HCT116 (cell line): ENCODE measurements at regions not wholly inside any gene's neighbourhood (a gene's known extent, or its start where the extent isn't known, plus 50 kb on each side); places are given as distances from the start of the nearest gene placed in this dataset.

ENCODE experiments used
- ATAC-seq: fragments of 200-7000 bp; cut with Tn5 transposase; 2 replicates; pipeline ENCODE4 v1.9.1; 2020; ENCODE audit warnings: mild to moderate bottlenecking, moderate library complexity
- BruUV-seq: library from RNA; stranded (reverse); fragments of 400-500 nt; replicated peaks from 2 replicates; lab custom pipeline; 2021; lab: Mats Ljungman, UMichigan
- CTCF ChIA-PET: fragments of 300-600 bp; sonication (Branson Sonifier 250); formaldehyde crosslinking; loops from one replicate; lab custom pipeline; 2021; ENCODE audit warnings: antibody characterized with exemption; lab: Charles Lee
- POLR2A ChIA-PET: fragments of 300-600, 350-600 bp; sonication (Branson Sonifier 250); formaldehyde crosslinking; loops from one replicate; lab custom pipeline; 2021; ENCODE audit warnings: antibody characterized with exemption; lab: Charles Lee
- RAD21 ChIA-PET, 2 experiments: fragments of 300-600 bp; sonication (Branson Sonifier 250); formaldehyde crosslinking; loops; one replicate each; lab custom pipeline; 2023; ENCODE audit warnings: low total read pairs in 2 of 2; ENCODE audit not compliant: uncharacterized antibody in 2 of 2, unreplicated experiment in 2 of 2, low non-redundant PET in 1 of 2; lab: Charles Lee
- DNase-seq: peaks from one replicate; pipeline ENCODE4 v3.0.0-alpha.2; 2010; ENCODE audit warnings: low read depth, low spot score
- H2AFZ ChIP-seq: fragments of 200-600 bp; shearing (Covaris generic), sonication (generic); 2 replicates; pipeline ENCODE4 v1.6.1; 2017; ENCODE audit warnings: low read depth, mixed run types, mixed read lengths, antibody characterized with exemption, low read length; ENCODE audit not compliant: poor library complexity, severe bottlenecking
- H3K27ac ChIP-seq: 2 replicates; pipeline ENCODE4 v1.5.1; 2012; ENCODE audit warnings: low read depth, low read length
- H3K27me3 ChIP-seq: fragments of 200-600 bp; sonication (generic); 2 replicates; pipeline ENCODE4 v1.6.1; 2016; ENCODE audit warnings: mixed run types, low read length, mixed read lengths; ENCODE audit not compliant: insufficient read depth
- H3K36me3 ChIP-seq, 2 experiments: fragments of 200-500 bp in 1 of 2; fragments of 200-600 bp in 1 of 2; sonication (Bioruptor generic) in 1 of 2; sonication (generic) in 1 of 2; 2 replicates each; pipeline versions ENCODE4 v1.5.1 to v1.6.1; 2014 to 2016; ENCODE audit warnings: low read length in 2 of 2, inconsistent platforms in 1 of 2, mixed read lengths in 1 of 2, mixed run types in 1 of 2; ENCODE audit not compliant: insufficient read depth in 2 of 2, control insufficient read depth in 1 of 2
- H3K4me1 ChIP-seq, 2 experiments: fragments of 200-600 bp in 1 of 2; sonication (generic) in 1 of 2; 2 replicates each; pipeline versions ENCODE4 v1.5.1 to v1.6.1; 2012 to 2017; ENCODE audit warnings: low read length in 2 of 2, inconsistent platforms in 1 of 2, mild to moderate bottlenecking in 1 of 2, mixed read lengths in 1 of 2, mixed run types in 1 of 2, moderate library complexity in 1 of 2; ENCODE audit not compliant: insufficient read depth in 2 of 2, control insufficient read depth in 1 of 2
- H3K4me2 ChIP-seq: fragments of 200-600 bp; sonication (generic); 2 replicates; pipeline ENCODE4 v1.6.1; 2017; ENCODE audit warnings: mixed run types, low read length, mixed read lengths
- H3K4me3 ChIP-seq, 2 experiments: fragments of 200-600 bp in 1 of 2; sonication (generic) in 1 of 2; replicated peaks in 1 of 2; 2 replicates each; pipeline ENCODE4 v1.5.1; 2011 to 2016; ENCODE audit warnings: low read length in 2 of 2, control low read depth in 1 of 2, low read depth in 1 of 2, mild to moderate bottlenecking in 1 of 2, mixed read lengths in 1 of 2, mixed run types in 1 of 2
- H3K79me2 ChIP-seq: fragments of 200-600 bp; sonication (generic); 2 replicates; pipeline ENCODE4 v1.6.1; 2017; ENCODE audit warnings: mild to moderate bottlenecking, mixed run types, low read length, moderate library complexity, mixed read lengths; ENCODE audit not compliant: insufficient read depth
- H3K9ac ChIP-seq: fragments of 200-600 bp; sonication (generic); 2 replicates; pipeline ENCODE4 v1.6.1; 2016; ENCODE audit warnings: low read length, mixed read lengths
- H3K9me2 ChIP-seq: fragments of 200-600 bp; sonication (generic), shearing (Covaris generic); 2 replicates; pipeline ENCODE4 v1.6.1; 2017; ENCODE audit warnings: mixed run types, mild to moderate bottlenecking, moderate library complexity; ENCODE audit not compliant: insufficient read depth
- H3K9me3 ChIP-seq, 2 experiments: fragments of 200-500 bp in 1 of 2; fragments of 200-600 bp in 1 of 2; sonication (Bioruptor generic) in 1 of 2; sonication (generic) in 1 of 2; 2 replicates each; pipeline ENCODE4 v1.6.1; 2014 to 2017; ENCODE audit warnings: low read length in 2 of 2, mixed read lengths in 2 of 2, inconsistent platforms in 1 of 2, low read depth in 1 of 2, mild to moderate bottlenecking in 1 of 2, mixed run types in 1 of 2, moderate library complexity in 1 of 2; ENCODE audit not compliant: control insufficient read depth in 1 of 2, insufficient read depth in 1 of 2
- H4K20me1 ChIP-seq: fragments of 200-600 bp; sonication (generic), shearing (Covaris generic); 2 replicates; pipeline ENCODE4 v1.6.1; 2017; ENCODE audit warnings: mixed run types, mild to moderate bottlenecking, moderate library complexity; ENCODE audit not compliant: insufficient read depth
- CBX3 ChIP-seq: IDR thresholded peaks from 2 replicates; pipeline ENCODE4 v1.6.1; 2012; ENCODE audit warnings: low read depth
- CEBPB ChIP-seq: IDR thresholded peaks from 2 replicates; pipeline ENCODE4 v1.6.1; 2012; ENCODE audit warnings: low read depth
- CTCF ChIP-seq, 3 experiments: fragments of 200-600 bp in 1 of 3; sonication (generic) in 1 of 3; IDR thresholded peaks in 2 of 3; conservative IDR thresholded peaks in 1 of 3; 2 replicates each; pipeline ENCODE4 v1.5.1; 2012 to 2017; ENCODE audit warnings: low read depth in 2 of 3, low read length in 2 of 3, antibody characterized with exemption in 1 of 3, borderline replicate concordance in 1 of 3, control low read depth in 1 of 3, mild to moderate bottlenecking in 1 of 3, mixed read lengths in 1 of 3, mixed run types in 1 of 3, moderate library complexity in 1 of 3; ENCODE audit not compliant: insufficient read depth in 1 of 3
- ELF1 ChIP-seq: IDR thresholded peaks from 2 replicates; pipeline ENCODE4 v1.6.1; 2012; ENCODE audit warnings: low read depth, borderline replicate concordance
- JUND ChIP-seq: IDR thresholded peaks from 2 replicates; pipeline ENCODE4 v1.6.1; 2012
- POLR2AphosphoS5 ChIP-seq: IDR thresholded peaks from 2 replicates; pipeline ENCODE4 v1.6.1; 2011; ENCODE audit warnings: mild to moderate bottlenecking, low read depth, low read length, moderate library complexity
- SIN3A ChIP-seq: IDR thresholded peaks from 2 replicates; pipeline ENCODE4 v1.6.1; 2012; ENCODE audit warnings: low read depth
- SP1 ChIP-seq: IDR thresholded peaks from 2 replicates; pipeline ENCODE4 v1.6.1; 2012; ENCODE audit warnings: low read depth
- TCF7L2 ChIP-seq: IDR thresholded peaks from 2 replicates; pipeline ENCODE4 v1.7.0; 2011; ENCODE audit warnings: borderline replicate concordance, inconsistent platforms; ENCODE audit not compliant: insufficient read depth, insufficient read length; ENCODE audit errors: extremely low read depth
- ZBTB33 ChIP-seq: IDR thresholded peaks from 2 replicates; pipeline ENCODE4 v1.6.1; 2011; ENCODE audit warnings: mild to moderate bottlenecking, low read length, moderate library complexity; ENCODE audit not compliant: insufficient replicate concordance; ENCODE audit errors: extremely low read depth
- ZFX ChIP-seq: fragments of 450-650 bp; IDR thresholded peaks from 2 replicates; pipeline ENCODE4 v1.6.1; 2017
- intact Hi-C: fragments of 100-400 bp; cut with micrococcal nuclease; formaldehyde crosslinking; loops from 2 replicates; pipeline ENCODE4 v1.10.0; 2022

GRCh38 chr14:80378084-80378690 is 166.9 kb upstream of the DIO2 start:
- H3K4me3 ChIP-seq = no peak overlapping the region
- no peak overlapping the region for H2AFZ ChIP-seq
- BruUV-seq = no TSS peak
- ATAC-seq = no peak
- no peak overlapping the region for H3K27ac ChIP-seq
- H3K4me2 ChIP-seq = no peak overlapping the region
- ChIA-PET RAD21 (no interaction called here), POLR2A (no interaction called here), CTCF (no interaction called here)
- no peaks in the 10 kb centered on the region for H3K4me1 ChIP-seq
- H3K36me3 ChIP-seq = no peaks in the 10 kb centered on the region
- no peaks in the 10 kb centered on the region for H4K20me1 ChIP-seq
- H3K9me2 ChIP-seq = no peaks in the 10 kb centered on the region
- intact Hi-C loops = no loop called here
- H3K9ac ChIP-seq = no peak overlapping the region
- no peaks in the 10 kb centered on the region for H3K9me3 ChIP-seq
- no peak for TF ChIP-seq ZBTB33
- no peak for TF ChIP-seq POLR2AphosphoS5
- no peak for TF ChIP-seq ELF1
- TF ChIP-seq SP1 = no peak
- no peak for TF ChIP-seq CTCF (IDR thresholded peaks at IDR 0.05 in 2 of 3, conservative IDR thresholded peaks at IDR 0.05 in 1 of 3; ENCODE audit: borderline replicate concordance in 1 of 3, insufficient read depth in 1 of 3, low read depth in 2 of 3, low read length in 2 of 3)
- TF ChIP-seq JUND = no peak
- no peak for TF ChIP-seq SIN3A
- no peak for TF ChIP-seq CEBPB
- no peak for TF ChIP-seq TCF7L2
- TF ChIP-seq ZFX = no peak
- no peak for TF ChIP-seq CBX3
- H3K79me2 ChIP-seq = no peaks in the 10 kb centered on the region
- no peak for DNase-seq
- H3K27me3 ChIP-seq = no peaks in the 10 kb centered on the region
